Endothelial cell (in vitro differentiated cells): ENCODE measurements at regions not wholly inside any gene's neighbourhood (a gene's known extent, or its start where the extent isn't known, plus 50 kb on each side); places are given as distances from the start of the nearest gene placed in this dataset.

Experiments used
- DNase-seq: peaks from one replicate; pipeline ENCODE4 v3.0.0; 2021; ENCODE audit warnings: low spot score
- H3K27ac Mint-ChIP-seq: one replicate; pipeline ENCODE4 v1.8.0; 2021; ENCODE audit warnings: mixed read lengths, inconsistent platforms; ENCODE audit not compliant: unreplicated experiment
- H3K27me3 Mint-ChIP-seq: one replicate; pipeline ENCODE4 v1.8.0; 2021; ENCODE audit warnings: mild to moderate bottlenecking, moderate library complexity, mixed read lengths, inconsistent platforms; ENCODE audit not compliant: unreplicated experiment
- H3K36me3 Mint-ChIP-seq: one replicate; pipeline ENCODE4 v1.8.0; 2021; ENCODE audit warnings: mild to moderate bottlenecking, low read depth, mixed read lengths, inconsistent platforms; ENCODE audit not compliant: unreplicated experiment
- H3K4me1 Mint-ChIP-seq: one replicate; pipeline ENCODE4 v1.8.0; 2021; ENCODE audit warnings: mild to moderate bottlenecking, mixed read lengths, inconsistent platforms; ENCODE audit not compliant: unreplicated experiment
- H3K4me3 Mint-ChIP-seq: one replicate; pipeline ENCODE4 v1.8.0; 2021; ENCODE audit warnings: mild to moderate bottlenecking, mixed read lengths, inconsistent platforms; ENCODE audit not compliant: unreplicated experiment
- H3K9me3 Mint-ChIP-seq: one replicate; pipeline ENCODE4 v1.8.0; 2021; ENCODE audit warnings: mixed read lengths, inconsistent platforms; ENCODE audit not compliant: unreplicated experiment
- TF ChIP-seq, protein P1 (sequence below): fragments of 200-600 bp; sonication (generic); IDR thresholded peaks from one replicate; pipeline ENCODE4 v1.5.0; 2021; ENCODE audit warnings: antibody characterized with exemption; ENCODE audit not compliant: unreplicated experiment

DNA sequence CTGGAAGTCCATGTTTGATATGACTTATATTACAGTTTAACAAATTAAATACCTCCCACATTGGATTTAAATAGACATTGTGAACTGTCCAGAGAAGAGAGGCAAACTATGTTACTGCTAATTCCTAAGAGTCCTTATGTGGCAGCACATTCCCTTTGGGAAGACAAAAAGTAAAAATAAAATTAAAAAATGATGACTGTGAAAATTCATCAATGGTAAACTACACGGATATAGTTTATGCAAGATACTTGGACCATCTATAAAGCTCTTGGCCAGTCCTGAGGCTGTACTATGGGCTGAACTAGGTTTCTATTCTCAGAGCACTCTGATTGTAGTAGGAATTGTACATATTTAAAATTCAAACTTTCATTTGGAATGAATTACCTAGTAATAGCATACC lies 206.4 kb downstream of the LRRK2 start:
- Mint-ChIP-seq H3K4me3 (no peak overlapping the region), H3K27me3 (no peaks in the 10 kb centered on the region), H3K4me1 (no peaks in the 10 kb centered on the region), H3K27ac (no peak overlapping the region), H3K36me3 (no peaks in the 10 kb centered on the region), H3K9me3 (no peaks in the 10 kb centered on the region)
- no peak for DNase-seq
- TF ChIP-seq, protein P1, sequence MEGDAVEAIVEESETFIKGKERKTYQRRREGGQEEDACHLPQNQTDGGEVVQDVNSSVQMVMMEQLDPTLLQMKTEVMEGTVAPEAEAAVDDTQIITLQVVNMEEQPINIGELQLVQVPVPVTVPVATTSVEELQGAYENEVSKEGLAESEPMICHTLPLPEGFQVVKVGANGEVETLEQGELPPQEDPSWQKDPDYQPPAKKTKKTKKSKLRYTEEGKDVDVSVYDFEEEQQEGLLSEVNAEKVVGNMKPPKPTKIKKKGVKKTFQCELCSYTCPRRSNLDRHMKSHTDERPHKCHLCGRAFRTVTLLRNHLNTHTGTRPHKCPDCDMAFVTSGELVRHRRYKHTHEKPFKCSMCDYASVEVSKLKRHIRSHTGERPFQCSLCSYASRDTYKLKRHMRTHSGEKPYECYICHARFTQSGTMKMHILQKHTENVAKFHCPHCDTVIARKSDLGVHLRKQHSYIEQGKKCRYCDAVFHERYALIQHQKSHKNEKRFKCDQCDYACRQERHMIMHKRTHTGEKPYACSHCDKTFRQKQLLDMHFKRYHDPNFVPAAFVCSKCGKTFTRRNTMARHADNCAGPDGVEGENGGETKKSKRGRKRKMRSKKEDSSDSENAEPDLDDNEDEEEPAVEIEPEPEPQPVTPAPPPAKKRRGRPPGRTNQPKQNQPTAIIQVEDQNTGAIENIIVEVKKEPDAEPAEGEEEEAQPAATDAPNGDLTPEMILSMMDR, result no peak

DNA sequence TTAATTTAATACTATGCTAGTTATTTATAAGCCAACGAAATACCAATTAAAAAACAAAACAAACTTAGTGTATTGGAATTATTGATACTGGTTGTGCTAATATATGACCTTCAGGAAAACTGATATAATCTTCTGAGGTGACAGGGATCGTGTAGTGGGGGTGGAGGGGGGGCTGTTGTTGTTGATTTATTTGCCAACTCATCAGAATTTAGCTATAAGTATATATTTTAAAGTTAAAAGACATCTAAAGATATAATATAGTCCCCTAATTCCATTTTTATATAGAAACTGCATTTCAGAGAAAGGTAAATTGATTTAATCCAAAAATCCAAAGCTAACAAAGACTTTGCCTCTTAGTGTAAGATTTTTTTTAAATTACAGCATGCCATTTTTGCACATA lies 210.5 kb downstream of the LRRK2 start:
- H3K4me1 Mint-ChIP-seq, result no peaks in the 10 kb centered on the region
- no peaks in the 10 kb centered on the region for H3K9me3 Mint-ChIP-seq
- TF ChIP-seq, protein P1, result no peak
- H3K27ac Mint-ChIP-seq, result no peak overlapping the region
- no peak for DNase-seq
- H3K4me3 Mint-ChIP-seq, result no peak overlapping the region
- no peaks in the 10 kb centered on the region for H3K36me3 Mint-ChIP-seq
- no peaks in the 10 kb centered on the region for H3K27me3 Mint-ChIP-seq

DNA sequence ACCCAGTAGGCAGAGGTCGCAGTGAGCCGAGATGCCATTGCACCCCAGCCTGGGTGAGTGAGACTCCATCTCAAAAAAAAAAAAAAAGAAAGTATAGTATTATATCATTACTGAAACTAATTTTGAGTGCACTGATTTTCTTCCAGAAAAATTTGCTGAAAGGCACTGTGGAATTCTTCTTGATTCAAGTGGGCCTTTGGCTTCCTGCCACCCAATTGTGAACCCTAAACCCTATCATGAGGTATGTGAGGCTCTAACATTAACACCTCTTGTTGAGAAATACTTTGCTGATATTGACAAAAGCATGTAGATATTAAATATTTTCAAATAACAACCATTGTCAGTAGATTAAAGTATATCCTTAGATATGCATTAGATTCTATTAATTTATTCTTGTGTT lies 211.2 kb downstream of the LRRK2 start:
- Mint-ChIP-seq H3K9me3 (no peaks in the 10 kb centered on the region), H3K27ac (no peak overlapping the region), H3K4me1 (no peaks in the 10 kb centered on the region), H3K4me3 (no peak overlapping the region), H3K27me3 (no peaks in the 10 kb centered on the region), H3K36me3 (no peaks in the 10 kb centered on the region)
- TF ChIP-seq, protein P1, result no peak
- no peak for DNase-seq

DNA sequence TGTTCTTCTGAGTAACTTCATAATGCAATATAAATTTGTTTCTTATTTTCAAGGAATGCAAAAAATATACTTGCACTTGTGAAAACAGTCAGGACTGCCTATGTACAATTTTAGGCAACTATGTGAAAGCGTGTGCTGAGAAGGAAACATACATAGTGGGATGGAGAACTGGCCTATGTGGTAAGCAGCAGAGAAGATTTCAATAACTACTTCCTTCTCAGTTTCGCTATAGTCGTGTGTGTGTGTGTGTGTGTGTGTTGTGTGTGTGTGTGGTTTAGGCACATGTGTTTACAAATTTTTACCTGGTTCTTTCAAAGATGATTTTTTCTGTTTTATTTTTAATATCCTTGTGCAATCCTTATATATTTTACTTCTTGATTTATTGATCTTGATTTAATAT lies 211.8 kb downstream of the LRRK2 start:
- Mint-ChIP-seq H3K27ac (no peak overlapping the region), H3K36me3 (no peaks in the 10 kb centered on the region), H3K4me3 (no peak overlapping the region), H3K9me3 (no peaks in the 10 kb centered on the region), H3K27me3 (no peaks in the 10 kb centered on the region), H3K4me1 (no peaks in the 10 kb centered on the region)
- DNase-seq, result no peak
- TF ChIP-seq, protein P1, result no peak

DNA sequence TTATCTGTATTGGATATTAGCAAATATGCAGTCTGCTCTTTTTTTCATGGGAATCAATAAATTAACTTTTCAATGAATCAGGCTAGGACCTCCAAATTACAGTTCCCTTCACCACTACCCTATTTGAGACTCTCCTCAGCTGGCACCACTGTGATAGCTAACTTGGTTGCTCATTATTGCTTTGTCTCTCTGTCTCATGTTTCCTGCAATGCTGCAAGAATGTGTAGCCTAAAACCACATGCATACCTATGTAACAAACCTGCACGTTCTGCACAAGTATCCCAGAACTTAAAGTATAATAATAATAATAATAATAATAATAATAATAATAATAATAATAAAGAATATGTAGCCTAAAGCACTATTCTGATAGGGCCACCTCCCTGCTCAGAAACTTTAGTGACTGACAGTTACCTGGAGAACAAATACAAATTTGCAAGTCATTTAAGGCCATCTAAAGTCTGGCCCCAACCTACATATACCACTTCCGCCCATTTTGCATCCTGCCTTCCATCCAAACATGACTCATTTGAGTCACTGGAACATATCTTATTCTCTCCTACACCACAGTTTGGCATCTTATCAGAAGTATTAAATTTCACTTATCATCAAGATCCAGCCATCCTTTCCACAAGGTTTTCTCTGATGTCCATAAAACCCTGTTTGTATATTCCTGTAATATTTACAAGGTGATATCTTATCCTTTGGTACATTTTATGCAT lies 215.1 kb downstream of the LRRK2 start:
- TF ChIP-seq, protein P1, result no peak
- Mint-ChIP-seq H3K27me3 (no peaks in the 10 kb centered on the region), H3K36me3 (no peaks in the 10 kb centered on the region), H3K4me1 (no peaks in the 10 kb centered on the region), H3K27ac (no peak overlapping the region), H3K9me3 (no peaks in the 10 kb centered on the region), H3K4me3 (no peak overlapping the region)
- DNase-seq, result no peak
